Calu3 (cell line): ENCODE measurements at regions not wholly inside any gene's neighbourhood (a gene's known extent, or its start where the extent isn't known, plus 50 kb on each side); places are given as distances from the start of the nearest gene placed in this dataset.

Experiments used
- BruUV-seq: library from RNA; stranded (reverse); fragments of 400-500 nt; replicated peaks from 2 replicates; lab custom pipeline; 2021; lab: Mats Ljungman, UMichigan
- CTCF ChIA-PET: fragments of 300-600 bp; sonication (Branson Sonifier 250); formaldehyde crosslinking; loops from one replicate; lab custom pipeline; 2022; ENCODE audit warnings: antibody characterized with exemption; lab: Charles Lee
- DNase-seq: peaks from one replicate; pipeline ENCODE4 v3.0.0; 2022
- H3K27ac Mint-ChIP-seq: one replicate; pipeline ENCODE4 v1.8.0; 2022; ENCODE audit warnings: mixed read lengths; ENCODE audit not compliant: unreplicated experiment
- H3K27me3 Mint-ChIP-seq: one replicate; pipeline ENCODE4 v1.8.0; 2022; ENCODE audit warnings: mixed read lengths; ENCODE audit not compliant: unreplicated experiment
- H3K36me3 Mint-ChIP-seq: one replicate; pipeline ENCODE4 v1.8.0; 2022; ENCODE audit warnings: mild to moderate bottlenecking, moderate library complexity, mixed read lengths; ENCODE audit not compliant: insufficient read depth, unreplicated experiment
- H3K4me1 Mint-ChIP-seq: one replicate; pipeline ENCODE4 v1.8.0; 2022; ENCODE audit warnings: mild to moderate bottlenecking, low read depth, mixed read lengths; ENCODE audit not compliant: unreplicated experiment
- H3K4me3 Mint-ChIP-seq: one replicate; pipeline ENCODE4 v1.8.0; 2022; ENCODE audit warnings: mild to moderate bottlenecking, low read depth, moderate library complexity, mixed read lengths; ENCODE audit not compliant: unreplicated experiment
- H3K9me3 Mint-ChIP-seq: one replicate; pipeline ENCODE4 v1.8.0; 2022; ENCODE audit warnings: low read depth, mixed read lengths; ENCODE audit not compliant: unreplicated experiment
- intact Hi-C: fragments of 100-400 bp; cut with micrococcal nuclease; formaldehyde crosslinking; loops from one replicate; pipeline ENCODE4 v1.10.0; 2022; ENCODE audit not compliant: unreplicated experiment
- TF ChIP-seq, protein P1 (sequence below): fragments of 200-600 bp; IDR thresholded peaks from one replicate; pipeline ENCODE4 v1.8.0; 2022; ENCODE audit warnings: antibody characterized with exemption; ENCODE audit not compliant: unreplicated experiment

GRCh38 chr11:76291576-76292526 lies 85.5 kb upstream of the WNT11 start:
- TF ChIP-seq, protein P1, sequence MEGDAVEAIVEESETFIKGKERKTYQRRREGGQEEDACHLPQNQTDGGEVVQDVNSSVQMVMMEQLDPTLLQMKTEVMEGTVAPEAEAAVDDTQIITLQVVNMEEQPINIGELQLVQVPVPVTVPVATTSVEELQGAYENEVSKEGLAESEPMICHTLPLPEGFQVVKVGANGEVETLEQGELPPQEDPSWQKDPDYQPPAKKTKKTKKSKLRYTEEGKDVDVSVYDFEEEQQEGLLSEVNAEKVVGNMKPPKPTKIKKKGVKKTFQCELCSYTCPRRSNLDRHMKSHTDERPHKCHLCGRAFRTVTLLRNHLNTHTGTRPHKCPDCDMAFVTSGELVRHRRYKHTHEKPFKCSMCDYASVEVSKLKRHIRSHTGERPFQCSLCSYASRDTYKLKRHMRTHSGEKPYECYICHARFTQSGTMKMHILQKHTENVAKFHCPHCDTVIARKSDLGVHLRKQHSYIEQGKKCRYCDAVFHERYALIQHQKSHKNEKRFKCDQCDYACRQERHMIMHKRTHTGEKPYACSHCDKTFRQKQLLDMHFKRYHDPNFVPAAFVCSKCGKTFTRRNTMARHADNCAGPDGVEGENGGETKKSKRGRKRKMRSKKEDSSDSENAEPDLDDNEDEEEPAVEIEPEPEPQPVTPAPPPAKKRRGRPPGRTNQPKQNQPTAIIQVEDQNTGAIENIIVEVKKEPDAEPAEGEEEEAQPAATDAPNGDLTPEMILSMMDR, result no peak
- Mint-ChIP-seq H3K27ac (no peak overlapping the region), H3K9me3 (no peaks in the 10 kb centered on the region), H3K4me1 (peaks cover 12% of the 10 kb centered on the region), H3K27me3 (peaks cover 27% of the 10 kb centered on the region), H3K36me3 (peaks cover 12% of the 10 kb centered on the region), H3K4me3 (no peak overlapping the region)
- CTCF ChIA-PET, result interaction anchor here (0.5 to 1.6 kb wide), 2 partner anchors 63 to 84 kb away, joined by 4 to 5 read pairs; no protein-coding TSS in a partner anchor
- no TSS peak for BruUV-seq
- intact Hi-C loops, result no loop called here
- DNase-seq, result peak; percentile 62

DNA sequence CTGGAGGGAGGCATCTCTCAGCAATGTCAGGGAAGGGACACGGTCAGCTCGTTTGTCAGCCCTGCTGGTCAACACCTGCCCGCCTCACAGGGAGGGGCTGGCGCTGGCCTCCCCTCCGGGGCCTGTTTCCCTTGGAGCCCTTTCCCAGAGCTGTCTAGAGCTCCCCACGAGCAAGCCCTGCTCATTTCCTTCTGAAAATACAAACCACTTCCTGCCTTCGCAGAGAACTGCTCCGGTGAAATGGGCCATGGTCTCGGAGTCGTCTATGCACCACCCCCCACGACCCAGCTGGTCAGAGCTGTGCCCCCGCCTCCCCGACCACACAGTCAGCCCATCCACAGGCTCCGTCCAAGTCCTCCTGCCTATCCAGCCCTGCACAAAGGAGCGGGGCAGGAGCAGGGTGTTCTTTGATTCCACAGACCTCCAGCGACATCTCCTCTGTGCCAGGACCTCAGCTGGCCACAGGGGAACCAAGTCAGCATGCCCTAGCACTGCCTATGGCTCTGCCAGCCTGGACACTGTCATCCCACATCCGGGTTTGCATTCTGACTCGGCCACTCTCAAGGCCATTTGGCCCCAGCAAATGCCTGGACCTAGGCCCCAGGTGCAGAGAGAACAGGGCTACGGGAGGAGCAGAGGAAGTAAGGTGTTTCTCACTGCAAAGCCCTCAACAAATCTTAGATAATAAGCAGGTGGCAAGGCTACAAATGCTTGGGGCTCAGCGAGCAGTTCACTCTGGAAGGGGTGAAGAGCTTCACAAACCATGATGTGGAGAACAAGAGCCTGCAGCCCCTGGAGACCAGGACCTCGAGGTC lies 82.1 kb upstream of the WNT11 start:
- peaks cover 12% of the 10 kb centered on the region for H3K36me3 Mint-ChIP-seq
- DNase-seq, result no peak
- TF ChIP-seq, protein P1, result no peak
- no peak overlapping the region for H3K27ac Mint-ChIP-seq
- no peak overlapping the region for H3K4me3 Mint-ChIP-seq
- CTCF ChIA-PET, result no interaction called here
- H3K4me1 Mint-ChIP-seq, result peaks cover 12% of the 10 kb centered on the region
- intact Hi-C loops, result no loop called here
- no peaks in the 10 kb centered on the region for H3K9me3 Mint-ChIP-seq
- peaks cover 52% of the 10 kb centered on the region for H3K27me3 Mint-ChIP-seq
- no TSS peak for BruUV-seq

DNA sequence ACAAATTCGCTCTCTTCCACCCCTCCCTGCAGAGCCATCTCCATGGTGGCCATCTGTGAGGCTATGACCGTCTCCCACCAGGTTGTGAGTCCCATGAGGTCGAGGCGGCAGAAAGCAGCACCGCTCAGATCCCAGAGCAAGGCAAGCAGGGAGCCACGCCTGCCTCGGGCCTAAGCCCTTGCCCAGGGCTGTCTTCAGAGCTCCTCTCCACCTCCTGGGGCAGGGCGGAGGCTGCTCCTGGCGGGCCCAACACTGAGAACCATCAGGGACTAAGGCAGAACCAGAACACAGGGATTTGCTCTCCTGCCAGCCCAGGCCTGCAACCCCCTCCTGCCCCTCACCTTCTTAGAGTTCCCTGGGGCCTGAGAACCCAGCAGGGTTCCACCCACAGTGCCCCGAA lies 80.9 kb upstream of the WNT11 start:
- intact Hi-C loops, result no loop called here
- Mint-ChIP-seq H3K36me3 (peaks cover 12% of the 10 kb centered on the region), H3K4me1 (peaks cover 12% of the 10 kb centered on the region), H3K9me3 (no peaks in the 10 kb centered on the region), H3K4me3 (no peak overlapping the region), H3K27me3 (peaks cover 54% of the 10 kb centered on the region), H3K27ac (no peak overlapping the region)
- DNase-seq, result no peak
- TF ChIP-seq, protein P1, result no peak
- BruUV-seq, result no TSS peak
- CTCF ChIA-PET, result no interaction called here

DNA sequence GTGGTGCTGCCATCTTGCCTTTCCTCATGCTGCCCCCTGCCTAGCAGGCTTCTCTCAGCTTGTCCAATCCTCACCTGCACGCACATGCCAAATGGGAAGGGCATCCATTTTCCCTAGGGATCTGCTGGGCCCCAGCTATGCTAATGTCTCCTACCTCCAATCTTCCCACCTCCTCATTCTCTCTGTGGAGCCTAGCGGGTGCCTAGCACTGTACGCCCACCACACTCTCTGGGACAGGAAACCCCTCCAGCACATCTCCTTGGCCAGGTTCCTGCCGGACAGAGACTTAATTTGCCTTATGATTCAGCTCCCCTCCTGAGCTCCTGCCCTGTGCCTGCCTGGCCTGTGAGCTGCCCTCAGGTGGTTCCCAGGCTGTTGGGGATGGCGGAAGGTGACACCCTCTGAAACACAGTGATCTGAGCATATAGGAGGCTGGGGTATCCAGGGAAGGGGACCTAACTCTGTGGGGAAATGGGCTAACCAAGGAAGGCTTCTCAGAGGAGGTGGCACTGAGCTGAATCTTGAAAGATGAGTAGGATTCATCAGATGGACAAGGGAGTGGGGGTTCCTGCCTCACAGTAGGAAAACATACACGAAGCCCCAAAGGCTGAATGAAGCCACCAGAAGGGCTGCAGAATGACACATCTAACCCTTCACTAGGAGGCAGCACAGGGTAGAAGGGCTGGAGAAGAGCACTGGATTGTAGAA lies 79.2 kb upstream of the WNT11 start:
- CTCF ChIA-PET, result interaction anchor here (0.6 kb wide), 1 partner anchor 17 kb away, joined by 3 read pairs; no protein-coding TSS in a partner anchor
- peaks cover 5% of the 10 kb centered on the region for H3K36me3 Mint-ChIP-seq
- no TSS peak for BruUV-seq

More for the DNA sequence above, 79.2 kb upstream of the WNT11 start:
- H3K4me1 Mint-ChIP-seq, result no peaks in the 10 kb centered on the region
- no peak for DNase-seq
- H3K4me3 Mint-ChIP-seq, result no peak overlapping the region
- H3K9me3 Mint-ChIP-seq, result no peaks in the 10 kb centered on the region
- peaks cover 68% of the 10 kb centered on the region for H3K27me3 Mint-ChIP-seq
- intact Hi-C loops, result no loop called here
- H3K27ac Mint-ChIP-seq, result no peak overlapping the region
- TF ChIP-seq, protein P1, result no peak
